Body of pancreas (tissue), 4 donors: ENCODE measurements at regions not wholly inside any gene's neighbourhood (a gene's known extent, or its start where the extent isn't known, plus 50 kb on each side); places are given as distances from the start of the nearest gene placed in this dataset.

Experiments used
- POLR2A ChIP-seq, 3 donors: fragments of 450-650 bp; IDR thresholded peaks; one replicate each; pipeline ENCODE4 v1.6.1; 2016; ENCODE audit warnings: antibody characterized with exemption in 3 of 3, mild to moderate bottlenecking in 2 of 3
- TF ChIP-seq, protein P1 (sequence below), 7 experiments: fragments of 450-650 bp in 4 of 7; fragments of 200-600 bp in 3 of 7; sonication (generic) in 3 of 7; IDR thresholded peaks; one replicate each; pipeline ENCODE4 v1.5.1; 2016 to 2019; ENCODE audit warnings: antibody characterized with exemption in 7 of 7

DNA sequence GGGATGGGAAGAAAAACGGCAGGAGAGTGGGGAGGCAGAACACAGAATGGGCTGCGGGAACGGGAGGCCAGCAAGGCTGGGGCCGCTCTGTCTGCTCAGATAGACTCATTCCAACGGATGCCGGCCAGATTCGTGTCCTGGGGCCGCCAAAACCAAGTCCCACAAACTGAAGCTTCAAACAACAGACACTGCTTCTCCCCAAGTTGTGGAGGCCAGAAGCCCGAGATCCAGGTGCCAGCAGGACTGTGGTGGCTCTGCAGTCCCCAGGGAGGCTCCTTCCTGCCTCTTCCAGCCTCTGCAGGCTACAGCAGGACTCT is 100.6 kb downstream of the ADRA2C start:
- no peak for TF ChIP-seq POLR2A (IDR thresholded peaks at IDR 0.05)
- TF ChIP-seq, protein P1, sequence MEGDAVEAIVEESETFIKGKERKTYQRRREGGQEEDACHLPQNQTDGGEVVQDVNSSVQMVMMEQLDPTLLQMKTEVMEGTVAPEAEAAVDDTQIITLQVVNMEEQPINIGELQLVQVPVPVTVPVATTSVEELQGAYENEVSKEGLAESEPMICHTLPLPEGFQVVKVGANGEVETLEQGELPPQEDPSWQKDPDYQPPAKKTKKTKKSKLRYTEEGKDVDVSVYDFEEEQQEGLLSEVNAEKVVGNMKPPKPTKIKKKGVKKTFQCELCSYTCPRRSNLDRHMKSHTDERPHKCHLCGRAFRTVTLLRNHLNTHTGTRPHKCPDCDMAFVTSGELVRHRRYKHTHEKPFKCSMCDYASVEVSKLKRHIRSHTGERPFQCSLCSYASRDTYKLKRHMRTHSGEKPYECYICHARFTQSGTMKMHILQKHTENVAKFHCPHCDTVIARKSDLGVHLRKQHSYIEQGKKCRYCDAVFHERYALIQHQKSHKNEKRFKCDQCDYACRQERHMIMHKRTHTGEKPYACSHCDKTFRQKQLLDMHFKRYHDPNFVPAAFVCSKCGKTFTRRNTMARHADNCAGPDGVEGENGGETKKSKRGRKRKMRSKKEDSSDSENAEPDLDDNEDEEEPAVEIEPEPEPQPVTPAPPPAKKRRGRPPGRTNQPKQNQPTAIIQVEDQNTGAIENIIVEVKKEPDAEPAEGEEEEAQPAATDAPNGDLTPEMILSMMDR (IDR thresholded peaks at IDR 0.05) = no peak
